ENCODE measurements at regions not wholly inside any gene's neighbourhood (a gene's known extent, or its start where the extent isn't known, plus 50 kb on each side); places are given as distances from the start of the nearest gene placed in this dataset.

DNA sequence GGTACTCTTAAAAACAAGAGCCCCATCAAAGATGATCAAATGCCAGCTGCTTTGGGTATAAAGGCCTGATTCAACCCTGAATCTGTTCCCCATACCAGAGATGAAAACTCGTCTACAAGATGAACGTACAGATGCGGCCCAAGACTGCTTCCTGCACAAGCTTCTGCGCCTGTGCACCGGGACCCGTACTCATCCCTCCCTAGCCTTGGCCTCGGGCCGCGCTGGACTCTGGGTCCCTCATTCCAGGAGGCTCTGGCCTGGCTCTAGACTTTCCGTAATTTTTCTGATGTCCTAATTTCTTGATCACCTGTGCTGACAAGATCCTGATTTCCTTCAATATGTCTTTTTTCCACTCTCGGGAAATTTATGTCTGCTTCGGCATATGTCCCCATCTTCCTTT, 612.3 kb downstream of the BNC2 start:
- 96% methylated on average over 12 of the region's 12 CpGs for WGBS, 2 donors
- Histone ChIP-seq H3K9me3 (ENCODE audit: control insufficient read depth in 2 of 2, insufficient read depth in 1 of 2, low read depth in 1 of 2, low read length in 1 of 2) (no peaks in the 10 kb centered on the region), H3K27me3 (ENCODE audit: control insufficient read depth in 1 of 2, insufficient read depth in 2 of 2, low read length in 2 of 2) (no peaks in the 10 kb centered on the region), H3K27ac (ENCODE audit: low read depth in 2 of 2, low read length in 1 of 2) (no peak overlapping the region), H3K4me1 (ENCODE audit: control insufficient read depth in 2 of 2, insufficient read depth in 2 of 2, low read length in 1 of 2) (no peaks in the 10 kb centered on the region), H3K36me3 (ENCODE audit: control insufficient read depth in 2 of 2, insufficient read depth in 2 of 2, low read length in 1 of 2) (no peaks in the 10 kb centered on the region), H3K4me3 (ENCODE audit: low read depth in 1 of 2, low read length in 2 of 2) (no peak overlapping the region)

DNA sequence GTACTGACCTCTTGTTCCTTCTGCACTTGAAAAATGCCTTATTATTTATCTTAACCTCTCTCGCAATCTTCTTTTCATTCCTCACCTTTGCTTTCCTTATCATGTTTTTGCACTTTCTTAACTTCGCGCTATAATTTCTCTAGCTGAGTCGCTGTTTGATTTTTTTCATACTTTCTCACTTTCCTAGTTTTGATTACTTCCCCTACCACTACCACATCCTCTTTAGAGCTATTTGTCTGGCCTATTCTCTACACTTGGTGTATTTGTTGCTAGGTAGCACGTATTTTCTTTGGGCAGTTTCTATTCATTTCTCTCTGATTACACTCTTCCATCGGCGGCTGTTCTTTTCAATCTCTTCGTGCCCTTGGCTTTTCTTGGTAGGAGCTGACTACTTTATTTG, 611.8 kb downstream of the BNC2 start:
- Histone ChIP-seq H3K27ac (ENCODE audit: low read depth in 2 of 2, low read length in 1 of 2) (no peak overlapping the region), H3K27me3 (ENCODE audit: control insufficient read depth in 1 of 2, insufficient read depth in 2 of 2, low read length in 2 of 2) (no peaks in the 10 kb centered on the region), H3K4me3 (ENCODE audit: low read depth in 1 of 2, low read length in 2 of 2) (no peak overlapping the region), H3K36me3 (ENCODE audit: control insufficient read depth in 2 of 2, insufficient read depth in 2 of 2, low read length in 1 of 2) (no peaks in the 10 kb centered on the region), H3K4me1 (ENCODE audit: control insufficient read depth in 2 of 2, insufficient read depth in 2 of 2, low read length in 1 of 2) (no peaks in the 10 kb centered on the region), H3K9me3 (ENCODE audit: control insufficient read depth in 2 of 2, insufficient read depth in 1 of 2, low read depth in 1 of 2, low read length in 1 of 2) (no peaks in the 10 kb centered on the region)
- WGBS, 2 donors, result 69 to 74% methylated on average over 8 of the region's 8 CpGs

- Histone ChIP-seq H3K4me3 (ENCODE audit: low read depth in 1 of 2, low read length in 2 of 2) (no peak overlapping the region), H3K4me1 (ENCODE audit: control insufficient read depth in 2 of 2, insufficient read depth in 2 of 2, low read length in 1 of 2) (no peaks in the 10 kb centered on the region), H3K36me3 (ENCODE audit: control insufficient read depth in 2 of 2, insufficient read depth in 2 of 2, low read length in 1 of 2) (no peaks in the 10 kb centered on the region), H3K27ac (ENCODE audit: low read depth in 2 of 2, low read length in 1 of 2) (no peak overlapping the region), H3K9me3 (ENCODE audit: control insufficient read depth in 2 of 2, insufficient read depth in 1 of 2, low read depth in 1 of 2, low read length in 1 of 2) (no peaks in the 10 kb centered on the region), H3K27me3 (ENCODE audit: control insufficient read depth in 1 of 2, insufficient read depth in 2 of 2, low read length in 2 of 2) (no peaks in the 10 kb centered on the region)
- WGBS, 2 donors, result 35 to 43% methylated on average over 14 of the region's 14 CpGs
These were observed 607.8 kb downstream of the BNC2 start for GRCh38 chr9:16262477-16263261.

GRCh38 chr9:16265688-16266087, 604.8 kb downstream of the BNC2 start:
- Histone ChIP-seq H3K27ac (ENCODE audit: low read depth in 2 of 2, low read length in 1 of 2) (no peak overlapping the region), H3K4me1 (ENCODE audit: control insufficient read depth in 2 of 2, insufficient read depth in 2 of 2, low read length in 1 of 2) (no peaks in the 10 kb centered on the region), H3K36me3 (ENCODE audit: control insufficient read depth in 2 of 2, insufficient read depth in 2 of 2, low read length in 1 of 2) (no peaks in the 10 kb centered on the region), H3K4me3 (ENCODE audit: low read depth in 1 of 2, low read length in 2 of 2) (no peak overlapping the region), H3K27me3 (ENCODE audit: control insufficient read depth in 1 of 2, insufficient read depth in 2 of 2, low read length in 2 of 2) (no peaks in the 10 kb centered on the region), H3K9me3 (ENCODE audit: control insufficient read depth in 2 of 2, insufficient read depth in 1 of 2, low read depth in 1 of 2, low read length in 1 of 2) (no peaks in the 10 kb centered on the region)
- WGBS, 2 donors, result 84 to 91% methylated on average over 5 of the region's 5 CpGs

GRCh38 chr9:16266648-16267276, 603.7 kb downstream of the BNC2 start:
- H3K4me1 ChIP-seq (ENCODE audit: control insufficient read depth in 2 of 2, insufficient read depth in 2 of 2, low read length in 1 of 2), result no peaks in the 10 kb centered on the region
- H3K4me3 ChIP-seq (ENCODE audit: low read depth in 1 of 2, low read length in 2 of 2), result peak overlapping the region in 1 of 2 donors; percentile 12
- H3K9me3 ChIP-seq (ENCODE audit: control insufficient read depth in 2 of 2, insufficient read depth in 1 of 2, low read depth in 1 of 2, low read length in 1 of 2), result no peaks in the 10 kb centered on the region
- no peaks in the 10 kb centered on the region for H3K36me3 ChIP-seq (ENCODE audit: control insufficient read depth in 2 of 2, insufficient read depth in 2 of 2, low read length in 1 of 2)
- no peaks in the 10 kb centered on the region for H3K27me3 ChIP-seq (ENCODE audit: control insufficient read depth in 1 of 2, insufficient read depth in 2 of 2, low read length in 2 of 2)
- H3K27ac ChIP-seq (ENCODE audit: low read depth in 2 of 2, low read length in 1 of 2), result no peak overlapping the region
- 83 to 94% methylated on average over 9 of the region's 9 CpGs for WGBS, 2 donors

DNA sequence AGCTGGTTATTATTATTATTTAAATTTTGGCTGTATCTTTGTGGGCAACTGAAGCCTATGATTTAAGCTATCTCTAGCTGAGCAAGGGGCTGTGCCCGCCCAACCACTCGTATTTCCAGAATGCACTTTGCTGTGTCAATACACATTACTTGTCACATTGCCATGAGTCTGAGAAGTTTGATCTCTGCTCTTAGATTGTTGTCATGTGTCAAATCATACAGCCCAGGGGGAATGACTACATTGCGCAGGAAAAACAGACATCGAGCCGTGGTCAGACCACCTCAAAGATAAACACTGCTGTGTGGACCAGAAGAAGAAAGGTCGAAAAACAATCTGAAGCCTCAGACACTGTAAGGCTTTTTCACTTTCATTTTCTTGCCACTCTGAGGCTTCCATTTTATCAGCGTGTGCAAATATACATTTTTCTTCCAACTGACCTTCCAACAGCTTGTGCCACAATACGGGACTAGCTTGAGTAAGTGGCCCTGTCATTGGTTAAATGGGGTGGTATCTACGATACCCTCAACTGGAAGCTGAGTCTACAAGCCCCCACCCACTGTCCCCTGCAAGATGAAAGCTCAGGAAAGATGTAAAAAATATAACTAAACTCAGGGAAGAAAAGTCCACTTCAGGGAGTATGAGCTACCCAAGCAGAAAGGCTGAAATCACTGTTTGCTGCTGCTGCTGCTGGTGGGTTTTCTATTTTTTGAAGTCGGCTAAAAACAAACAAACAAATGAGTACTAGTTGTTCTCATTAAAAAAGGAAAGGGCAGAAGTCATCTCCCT, 603.0 kb downstream of the BNC2 start:
- WGBS, 2 donors, result 27 to 31% methylated on average over 10 of the region's 10 CpGs
- Histone ChIP-seq H3K9me3 (ENCODE audit: control insufficient read depth in 2 of 2, insufficient read depth in 1 of 2, low read depth in 1 of 2, low read length in 1 of 2) (no peaks in the 10 kb centered on the region), H3K4me3 (ENCODE audit: low read depth in 1 of 2, low read length in 2 of 2) (peak overlapping the region in 1 of 2 donors; percentile 12), H3K27ac (ENCODE audit: low read depth in 2 of 2, low read length in 1 of 2) (no peak overlapping the region), H3K27me3 (ENCODE audit: control insufficient read depth in 1 of 2, insufficient read depth in 2 of 2, low read length in 2 of 2) (no peaks in the 10 kb centered on the region), H3K36me3 (ENCODE audit: control insufficient read depth in 2 of 2, insufficient read depth in 2 of 2, low read length in 1 of 2) (no peaks in the 10 kb centered on the region), H3K4me1 (ENCODE audit: control insufficient read depth in 2 of 2, insufficient read depth in 2 of 2, low read length in 1 of 2) (no peaks in the 10 kb centered on the region)

GRCh38 chr9:16268067-16268881, 602.2 kb downstream of the BNC2 start:
- 78 to 87% methylated on average over 15 of the region's 15 CpGs for WGBS, 2 donors
- Histone ChIP-seq H3K27ac (ENCODE audit: low read depth in 2 of 2, low read length in 1 of 2) (no peak overlapping the region), H3K36me3 (ENCODE audit: control insufficient read depth in 2 of 2, insufficient read depth in 2 of 2, low read length in 1 of 2) (no peaks in the 10 kb centered on the region), H3K27me3 (ENCODE audit: control insufficient read depth in 1 of 2, insufficient read depth in 2 of 2, low read length in 2 of 2) (no peaks in the 10 kb centered on the region), H3K4me1 (ENCODE audit: control insufficient read depth in 2 of 2, insufficient read depth in 2 of 2, low read length in 1 of 2) (no peaks in the 10 kb centered on the region), H3K4me3 (ENCODE audit: low read depth in 1 of 2, low read length in 2 of 2) (no peak overlapping the region), H3K9me3 (ENCODE audit: control insufficient read depth in 2 of 2, insufficient read depth in 1 of 2, low read depth in 1 of 2, low read length in 1 of 2) (no peaks in the 10 kb centered on the region)

- no peaks in the 10 kb centered on the region for H3K4me1 ChIP-seq (ENCODE audit: control insufficient read depth in 2 of 2, insufficient read depth in 2 of 2, low read length in 1 of 2)
- H3K27ac ChIP-seq (ENCODE audit: low read depth in 2 of 2, low read length in 1 of 2), result no peak overlapping the region
- H3K36me3 ChIP-seq (ENCODE audit: control insufficient read depth in 2 of 2, insufficient read depth in 2 of 2, low read length in 1 of 2), result no peaks in the 10 kb centered on the region
- no peaks in the 10 kb centered on the region for H3K9me3 ChIP-seq (ENCODE audit: control insufficient read depth in 2 of 2, insufficient read depth in 1 of 2, low read depth in 1 of 2, low read length in 1 of 2)
- H3K4me3 ChIP-seq (ENCODE audit: low read depth in 1 of 2, low read length in 2 of 2), result no peak overlapping the region
- WGBS, 2 donors, result 83 to 92% methylated on average over 9 of the region's 9 CpGs
- no peaks in the 10 kb centered on the region for H3K27me3 ChIP-seq (ENCODE audit: control insufficient read depth in 1 of 2, insufficient read depth in 2 of 2, low read length in 2 of 2)
These were observed 598.5 kb downstream of the BNC2 start for GRCh38 chr9:16271967-16272366.

DNA sequence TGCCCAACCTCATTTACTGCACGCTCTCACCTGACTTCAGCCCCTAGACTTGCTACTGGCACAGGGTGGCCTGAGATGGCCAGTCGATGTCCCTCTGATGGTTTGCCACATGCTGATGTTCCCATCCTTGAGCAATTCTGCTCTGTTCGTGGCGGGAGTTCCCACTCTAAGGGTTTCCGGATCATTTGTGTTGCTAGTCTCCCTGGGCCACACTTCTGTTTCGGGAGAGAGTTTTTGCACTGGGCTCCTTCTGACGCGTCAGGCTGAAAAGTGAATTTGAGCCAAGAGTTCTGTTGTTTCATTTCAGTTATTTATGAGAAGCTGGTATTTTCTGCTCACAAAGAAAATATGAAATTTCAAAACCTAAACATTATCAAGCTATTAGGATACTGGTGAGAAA, 597.7 kb downstream of the BNC2 start:
- H3K4me1 ChIP-seq (ENCODE audit: control insufficient read depth in 2 of 2, insufficient read depth in 2 of 2, low read length in 1 of 2), result no peaks in the 10 kb centered on the region
- H3K36me3 ChIP-seq (ENCODE audit: control insufficient read depth in 2 of 2, insufficient read depth in 2 of 2, low read length in 1 of 2), result no peaks in the 10 kb centered on the region
- no peak overlapping the region for H3K27ac ChIP-seq (ENCODE audit: low read depth in 2 of 2, low read length in 1 of 2)
- H3K27me3 ChIP-seq (ENCODE audit: control insufficient read depth in 1 of 2, insufficient read depth in 2 of 2, low read length in 2 of 2), result no peaks in the 10 kb centered on the region
- 77 to 85% methylated on average over 8 of the region's 8 CpGs for WGBS, 2 donors
- H3K9me3 ChIP-seq (ENCODE audit: control insufficient read depth in 2 of 2, insufficient read depth in 1 of 2, low read depth in 1 of 2, low read length in 1 of 2), result no peaks in the 10 kb centered on the region
- H3K4me3 ChIP-seq (ENCODE audit: low read depth in 1 of 2, low read length in 2 of 2), result no peak overlapping the region
